SK-N-SH treated with all-trans-retinoic acid at 6 μM for 48 hours (cell line): ENCODE measurements at regions not wholly inside any gene's neighbourhood (a gene's known extent, or its start where the extent isn't known, plus 50 kb on each side); places are given as distances from the start of the nearest gene placed in this dataset.

Experiments
- ARNTL ChIP-seq: fragments of 450-650 bp; formaldehyde crosslinking; IDR thresholded peaks from 2 replicates; pipeline ENCODE4 v1.5.0; 2020; ENCODE audit warnings: low read depth, mild to moderate bottlenecking, moderate library complexity, borderline replicate concordance
- BACH2 ChIP-seq: fragments of 250-450 bp; sonication (Bioruptor Pico); IDR thresholded peaks from 2 replicates; pipeline ENCODE4 v1.9.0; 2021; ENCODE audit warnings: mild to moderate bottlenecking, borderline replicate concordance
- CSDC2 ChIP-seq: fragments of 250-450 bp; sonication (Bioruptor Pico); IDR thresholded peaks from 2 replicates; pipeline ENCODE4 v1.5.0; 2020; ENCODE audit warnings: mild to moderate bottlenecking, moderate library complexity
- TCF4 ChIP-seq: fragments of 250-450 bp; sonication (Bioruptor Pico); IDR thresholded peaks from 2 replicates; pipeline ENCODE4 v1.8.0; 2021; ENCODE audit warnings: mild to moderate bottlenecking, moderate library complexity, borderline replicate concordance

DNA sequence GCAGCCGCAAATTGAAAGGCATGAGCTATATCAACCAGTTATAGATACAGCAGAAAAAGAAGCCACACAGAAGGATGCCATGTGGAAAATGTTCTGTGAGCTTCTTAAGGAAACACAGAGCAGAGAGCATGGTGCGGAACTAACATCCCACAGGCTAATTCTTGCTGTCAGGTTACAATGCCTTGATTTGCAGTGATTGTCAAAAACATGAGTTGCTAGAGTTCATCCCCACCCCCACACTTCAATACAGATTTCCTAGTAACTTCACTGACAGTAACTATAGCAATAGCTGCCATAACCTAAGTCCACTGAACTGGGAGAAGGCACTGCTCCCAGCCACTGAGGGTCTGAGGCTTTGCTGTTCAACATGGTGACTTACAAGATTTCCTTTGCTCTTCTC lies 821.6 kb downstream of the SQOR start:
- no peak for TF ChIP-seq BACH2 (CRISPR knock-in tag)
- no peak for TF ChIP-seq TCF4
- no peak for TF ChIP-seq CSDC2 (CRISPR knock-in tag)
- no peak for TF ChIP-seq ARNTL (CRISPR knock-in tag)
